ENCODE measurements at regions not wholly inside any gene's neighbourhood (a gene's known extent, or its start where the extent isn't known, plus 50 kb on each side); places are given as distances from the start of the nearest gene placed in this dataset.

DNA sequence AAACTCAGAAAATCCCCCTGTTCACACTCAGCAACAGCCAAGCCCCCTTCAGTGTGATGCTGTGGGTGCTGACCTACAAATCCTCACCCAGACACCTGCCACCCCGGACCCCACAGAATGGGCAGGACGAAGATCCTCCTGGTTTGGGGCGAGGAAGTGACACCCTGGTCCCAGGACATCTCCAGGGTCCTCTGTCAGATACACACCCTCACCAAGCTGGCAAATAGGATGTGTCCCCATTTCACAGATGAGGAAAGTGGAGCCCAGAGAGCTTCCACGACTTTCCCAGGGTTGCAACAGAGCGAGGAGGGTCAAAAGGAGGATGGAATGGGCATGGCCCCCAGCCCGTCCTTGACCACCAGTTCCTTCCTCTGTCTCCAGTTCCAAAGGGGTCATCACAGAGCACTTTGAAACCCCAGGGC, 92.0 kb upstream of the AFDN start:
- Histone ChIP-seq H3K4me1 (ENCODE audit: control insufficient read depth in 1 of 2, insufficient read depth in 2 of 2, low read length in 2 of 2) (peaks cover 7 to 14% of the 10 kb centered on the region in 2 experiments), H3K79me1 (ENCODE audit: low read length) (no peaks in the 10 kb centered on the region), H3K14ac (ENCODE audit: low read length) (no peak overlapping the region), H3K79me2 (ENCODE audit: control insufficient read depth, insufficient read depth, low read length, poor library complexity) (no peaks in the 10 kb centered on the region), H4K12ac (ENCODE audit: low read depth, low read length) (no peak overlapping the region), H3K36me3 (ENCODE audit: control insufficient read depth in 1 of 2, insufficient read depth in 2 of 2, low read length in 2 of 2) (no peaks in the 10 kb centered on the region), H3K27me3 (ENCODE audit: insufficient read depth, low read length) (no peaks in the 10 kb centered on the region), H2AFZ (ENCODE audit: insufficient read depth, low read length, poor library complexity) (no peak overlapping the region), H2AK5ac (ENCODE audit: low read length) (no peak overlapping the region), H3K4me3 (ENCODE audit: low read depth, low read length) (no peak overlapping the region), H3K4me2 (ENCODE audit: low read length) (no peak overlapping the region), H2BK5ac (ENCODE audit: low read depth, low read length, poor library complexity) (peak overlapping the region; percentile 8), H2BK120ac (ENCODE audit: insufficient read depth, low read length, poor library complexity) (no peak overlapping the region), H2BK12ac (ENCODE audit: low read length) (no peak overlapping the region), H3K9ac (ENCODE audit: low read length) (no peak overlapping the region), H3K9me3 (ENCODE audit: insufficient read depth, low read depth, low read length) (peaks cover 2% of the 10 kb centered on the region), H3K23ac (ENCODE audit: low read length) (no peak overlapping the region), H3K18ac (ENCODE audit: low read length) (no peak overlapping the region), H3K4ac (ENCODE audit: low read depth, low read length) (no peak overlapping the region), H4K8ac (ENCODE audit: low read depth, low read length) (no peak overlapping the region), H3K27ac (ENCODE audit: low read depth, low read length) (no peak overlapping the region), H4K91ac (ENCODE audit: low read depth, low read length) (peak overlapping the region; percentile 22)
- DNase-seq, result no peak
- no CpG with 5 or more reads among the region's 6 CpGs for WGBS (ENCODE audit: extremely low coverage, insufficient coverage, insufficient read length)

DNA sequence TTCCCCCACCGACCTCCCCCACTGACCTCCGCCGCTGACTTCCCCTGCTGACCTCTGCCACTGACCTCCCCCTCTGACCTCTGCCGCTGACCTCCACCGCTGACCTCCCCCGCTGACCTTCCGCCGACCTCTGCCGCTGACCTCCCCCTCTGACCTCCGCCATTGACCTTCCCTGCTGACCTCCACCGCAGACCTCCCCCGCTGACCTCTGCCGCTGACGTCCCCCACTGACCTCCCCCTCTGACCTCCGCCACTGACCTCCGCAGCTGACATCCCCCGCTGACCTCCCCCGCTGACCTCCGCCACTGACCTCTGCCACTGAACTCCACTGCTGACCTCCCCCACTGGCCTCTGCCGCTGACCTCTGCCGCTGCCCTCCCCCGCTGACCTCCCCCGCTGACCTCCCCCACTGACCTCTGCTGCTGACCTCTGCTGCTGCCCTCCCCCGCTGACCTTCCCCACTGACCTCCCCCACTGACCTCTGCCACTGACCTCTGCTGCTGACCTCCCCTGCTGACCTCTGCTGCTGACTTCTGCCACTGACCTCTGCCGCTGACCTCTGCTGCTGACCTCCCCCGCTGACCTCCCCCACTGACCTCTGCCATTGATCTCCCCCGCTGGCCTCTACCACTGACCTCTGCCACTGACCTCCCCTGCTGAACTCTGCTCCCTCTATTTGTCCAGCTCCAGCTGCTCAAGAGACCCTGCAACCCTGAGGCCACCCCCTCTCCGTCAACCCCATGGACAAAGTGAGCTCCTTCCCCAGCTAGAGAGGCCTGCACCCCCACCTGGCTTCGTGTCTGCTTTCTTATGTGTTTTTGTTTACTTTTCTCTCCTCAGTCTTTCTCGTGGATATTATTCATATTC, 91.4 kb upstream of the AFDN start:
- no peak overlapping the region for H3K4me2 ChIP-seq (ENCODE audit: low read length)

DNA sequence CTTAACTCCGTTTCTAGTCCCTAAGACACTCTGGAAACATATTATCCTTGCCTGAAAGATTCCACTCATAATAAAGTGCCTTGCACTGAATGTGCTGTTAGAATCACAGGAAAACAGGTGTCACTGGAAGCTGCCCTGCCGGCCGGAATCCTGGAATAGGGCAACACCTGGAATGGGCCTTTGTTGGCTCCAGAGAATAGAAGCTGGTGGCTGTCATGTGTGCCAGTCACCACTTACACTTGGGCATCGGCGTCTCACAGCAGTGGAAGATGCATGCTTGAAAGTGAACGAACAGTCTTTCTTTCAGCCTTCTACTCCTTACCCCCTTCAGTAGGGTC, 90.8 kb upstream of the AFDN start:
- H2BK5ac ChIP-seq (ENCODE audit: low read depth, low read length, poor library complexity), result no peak overlapping the region
- no peak overlapping the region for H2AFZ ChIP-seq (ENCODE audit: insufficient read depth, low read length, poor library complexity)
- no peak overlapping the region for H2BK12ac ChIP-seq (ENCODE audit: low read length)
- H3K9ac ChIP-seq (ENCODE audit: low read length), result no peak overlapping the region
- H3K4me3 ChIP-seq (ENCODE audit: low read depth, low read length), result no peak overlapping the region
- H3K4me2 ChIP-seq (ENCODE audit: low read length), result no peak overlapping the region
- no peak overlapping the region for H2AK5ac ChIP-seq (ENCODE audit: low read length)
- no peak overlapping the region for H3K18ac ChIP-seq (ENCODE audit: low read length)
- H3K4me1 ChIP-seq (ENCODE audit: control insufficient read depth in 1 of 2, insufficient read depth in 2 of 2, low read length in 2 of 2), result peaks cover 7 to 14% of the 10 kb centered on the region in 2 experiments
- WGBS (ENCODE audit: extremely low coverage, insufficient coverage, insufficient read length), result no CpG with 5 or more reads among the region's 6 CpGs
- no peaks in the 10 kb centered on the region for H3K36me3 ChIP-seq (ENCODE audit: control insufficient read depth in 1 of 2, insufficient read depth in 2 of 2, low read length in 2 of 2)
- H3K4ac ChIP-seq (ENCODE audit: low read depth, low read length), result no peak overlapping the region
- H3K23ac ChIP-seq (ENCODE audit: low read length), result no peak overlapping the region
- H4K8ac ChIP-seq (ENCODE audit: low read depth, low read length), result no peak overlapping the region
- H3K9me3 ChIP-seq (ENCODE audit: insufficient read depth, low read depth, low read length), result peaks cover 2% of the 10 kb centered on the region
- DNase-seq, result no peak
- H2BK120ac ChIP-seq (ENCODE audit: insufficient read depth, low read length, poor library complexity), result no peak overlapping the region
- H3K14ac ChIP-seq (ENCODE audit: low read length), result no peak overlapping the region
- no peaks in the 10 kb centered on the region for H3K27me3 ChIP-seq (ENCODE audit: insufficient read depth, low read length)
- no peak overlapping the region for H3K27ac ChIP-seq (ENCODE audit: low read depth, low read length)
- H4K12ac ChIP-seq (ENCODE audit: low read depth, low read length), result no peak overlapping the region
- H3K79me2 ChIP-seq (ENCODE audit: control insufficient read depth, insufficient read depth, low read length, poor library complexity), result no peaks in the 10 kb centered on the region
- no peak overlapping the region for H4K91ac ChIP-seq (ENCODE audit: low read depth, low read length)
- H3K79me1 ChIP-seq (ENCODE audit: low read length), result no peaks in the 10 kb centered on the region

More for the DNA sequence above, 91.4 kb upstream of the AFDN start:
- no peak overlapping the region for H4K8ac ChIP-seq (ENCODE audit: low read depth, low read length)
- no peaks in the 10 kb centered on the region for H3K27me3 ChIP-seq (ENCODE audit: insufficient read depth, low read length)
- H2BK12ac ChIP-seq (ENCODE audit: low read length), result peak overlapping the region; percentile 21
- peak overlapping the region; percentile 1 for H4K91ac ChIP-seq (ENCODE audit: low read depth, low read length)
- no peak overlapping the region for H3K18ac ChIP-seq (ENCODE audit: low read length)
- H3K4me1 ChIP-seq (ENCODE audit: control insufficient read depth in 1 of 2, insufficient read depth in 2 of 2, low read length in 2 of 2), result peaks cover 7 to 14% of the 10 kb centered on the region in 2 experiments
- WGBS (ENCODE audit: extremely low coverage, insufficient coverage, insufficient read length), result no CpG with 5 or more reads among the region's 30 CpGs
- no peak overlapping the region for H2AFZ ChIP-seq (ENCODE audit: insufficient read depth, low read length, poor library complexity)
- H3K14ac ChIP-seq (ENCODE audit: low read length), result no peak overlapping the region
- no peak overlapping the region for H3K27ac ChIP-seq (ENCODE audit: low read depth, low read length)
- H2AK5ac ChIP-seq (ENCODE audit: low read length), result peak overlapping the region; percentile 22
- peaks cover 2% of the 10 kb centered on the region for H3K9me3 ChIP-seq (ENCODE audit: insufficient read depth, low read depth, low read length)
- H4K12ac ChIP-seq (ENCODE audit: low read depth, low read length), result no peak overlapping the region
- DNase-seq, result no peak
- H3K9ac ChIP-seq (ENCODE audit: low read length), result no peak overlapping the region
- H3K4ac ChIP-seq (ENCODE audit: low read depth, low read length), result no peak overlapping the region
- no peak overlapping the region for H3K4me3 ChIP-seq (ENCODE audit: low read depth, low read length)
- H2BK120ac ChIP-seq (ENCODE audit: insufficient read depth, low read length, poor library complexity), result no peak overlapping the region
- H3K36me3 ChIP-seq (ENCODE audit: control insufficient read depth in 1 of 2, insufficient read depth in 2 of 2, low read length in 2 of 2), result no peaks in the 10 kb centered on the region
- H3K79me1 ChIP-seq (ENCODE audit: low read length), result no peaks in the 10 kb centered on the region
- no peak overlapping the region for H2BK5ac ChIP-seq (ENCODE audit: low read depth, low read length, poor library complexity)
- H3K23ac ChIP-seq (ENCODE audit: low read length), result no peak overlapping the region
- no peaks in the 10 kb centered on the region for H3K79me2 ChIP-seq (ENCODE audit: control insufficient read depth, insufficient read depth, low read length, poor library complexity)

DNA sequence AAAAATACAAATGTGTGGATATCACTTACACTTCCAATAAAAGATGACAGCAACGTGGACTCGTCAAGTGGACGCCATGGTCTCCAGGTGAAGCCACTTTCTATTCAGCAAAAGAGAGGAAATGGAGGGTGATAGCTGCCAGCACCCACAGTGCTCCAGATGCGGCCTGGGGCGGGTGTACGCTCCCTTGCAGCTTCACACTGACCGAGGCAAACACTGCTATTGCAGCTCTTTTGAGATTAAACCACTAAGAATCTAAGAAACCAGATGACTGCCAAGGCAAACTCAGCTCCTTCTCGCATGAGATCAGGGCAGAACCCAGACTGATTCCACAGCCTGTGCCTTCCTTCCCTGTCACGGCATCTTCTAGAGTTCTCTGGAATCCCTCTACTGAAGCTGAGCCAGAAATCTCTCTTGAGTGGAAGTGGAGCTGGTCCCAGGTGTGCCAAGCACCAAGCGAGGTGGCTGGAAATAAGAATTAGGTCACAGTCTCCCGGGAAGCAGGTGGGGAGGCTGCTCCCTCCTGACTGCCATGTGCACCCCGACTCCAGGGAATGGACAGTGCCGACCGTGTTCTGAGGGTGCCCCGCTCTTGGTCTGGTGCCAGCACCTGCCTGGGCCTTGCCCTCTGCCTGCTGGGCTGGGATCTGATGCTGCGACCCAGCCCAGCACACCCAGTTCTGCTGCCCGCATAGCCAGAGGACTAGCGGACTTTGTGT, 90.1 kb upstream of the AFDN start:
- no peak overlapping the region for H3K14ac ChIP-seq (ENCODE audit: low read length)
- H3K4me1 ChIP-seq (ENCODE audit: control insufficient read depth in 1 of 2, insufficient read depth in 2 of 2, low read length in 2 of 2), result peaks cover 7 to 14% of the 10 kb centered on the region in 2 experiments
- no peak overlapping the region for H4K91ac ChIP-seq (ENCODE audit: low read depth, low read length)
- no peak overlapping the region for H2BK5ac ChIP-seq (ENCODE audit: low read depth, low read length, poor library complexity)
- no peaks in the 10 kb centered on the region for H3K36me3 ChIP-seq (ENCODE audit: control insufficient read depth in 1 of 2, insufficient read depth in 2 of 2, low read length in 2 of 2)
- no peak overlapping the region for H3K4ac ChIP-seq (ENCODE audit: low read depth, low read length)
- H2BK12ac ChIP-seq (ENCODE audit: low read length), result no peak overlapping the region
- H4K8ac ChIP-seq (ENCODE audit: low read depth, low read length), result no peak overlapping the region
- H3K18ac ChIP-seq (ENCODE audit: low read length), result no peak overlapping the region
- no peak overlapping the region for H2AK5ac ChIP-seq (ENCODE audit: low read length)
- no peak for DNase-seq
- no peaks in the 10 kb centered on the region for H3K27me3 ChIP-seq (ENCODE audit: insufficient read depth, low read length)
- no CpG with 5 or more reads among the region's 18 CpGs for WGBS (ENCODE audit: extremely low coverage, insufficient coverage, insufficient read length)
- H3K27ac ChIP-seq (ENCODE audit: low read depth, low read length), result no peak overlapping the region
- no peak overlapping the region for H3K4me3 ChIP-seq (ENCODE audit: low read depth, low read length)
- H3K79me2 ChIP-seq (ENCODE audit: control insufficient read depth, insufficient read depth, low read length, poor library complexity), result no peaks in the 10 kb centered on the region
- H4K12ac ChIP-seq (ENCODE audit: low read depth, low read length), result no peak overlapping the region
- no peak overlapping the region for H2BK120ac ChIP-seq (ENCODE audit: insufficient read depth, low read length, poor library complexity)
- no peak overlapping the region for H3K4me2 ChIP-seq (ENCODE audit: low read length)
- no peak overlapping the region for H3K23ac ChIP-seq (ENCODE audit: low read length)
- no peak overlapping the region for H2AFZ ChIP-seq (ENCODE audit: insufficient read depth, low read length, poor library complexity)
- no peaks in the 10 kb centered on the region for H3K79me1 ChIP-seq (ENCODE audit: low read length)
- H3K9ac ChIP-seq (ENCODE audit: low read length), result no peak overlapping the region
- H3K9me3 ChIP-seq (ENCODE audit: insufficient read depth, low read depth, low read length), result peaks cover 2% of the 10 kb centered on the region
